HEK293T (cell line): ENCODE measurements at regions not wholly inside any gene's neighbourhood (a gene's known extent, or its start where the extent isn't known, plus 50 kb on each side); places are given as distances from the start of the nearest gene placed in this dataset.

Experiments used
- ARNT ChIP-seq: fragments of 450-650 bp; IDR thresholded peaks from 2 replicates; pipeline ENCODE4 v1.6.1; 2017; ENCODE audit warnings: mild to moderate bottlenecking
- BHLHE40 ChIP-seq: fragments of 450-650 bp; IDR thresholded peaks from 2 replicates; pipeline ENCODE4 v1.6.1; 2016; ENCODE audit warnings: mild to moderate bottlenecking, moderate library complexity, borderline replicate concordance
- ELF4 ChIP-seq: fragments of 450-650 bp; IDR thresholded peaks from 2 replicates; pipeline ENCODE4 v1.6.1; 2017; ENCODE audit warnings: antibody characterized with exemption
- FOXA1 ChIP-seq: fragments of 450-650 bp; IDR thresholded peaks from 2 replicates; pipeline ENCODE4 v1.6.1; 2016; ENCODE audit warnings: mild to moderate bottlenecking
- FOXK2 ChIP-seq: fragments of 450-650 bp; IDR thresholded peaks from 2 replicates; pipeline ENCODE4 v1.6.1; 2016; ENCODE audit warnings: mild to moderate bottlenecking
- FOXM1 ChIP-seq: fragments of 450-650 bp; IDR thresholded peaks from 2 replicates; pipeline ENCODE4 v1.6.1; 2017; ENCODE audit warnings: mild to moderate bottlenecking, borderline replicate concordance
- HDGF ChIP-seq: fragments of 450-650 bp; IDR thresholded peaks from 2 replicates; pipeline ENCODE4 v1.6.1; 2017; ENCODE audit warnings: antibody characterized with exemption, borderline replicate concordance
- L3MBTL2 ChIP-seq: fragments of 450-650 bp; conservative IDR thresholded peaks from 2 replicates; pipeline ENCODE4 v1.6.1; 2016; ENCODE audit warnings: mild to moderate bottlenecking
- LEF1 ChIP-seq: fragments of 450-650 bp; IDR thresholded peaks from 2 replicates; pipeline ENCODE4 v1.6.1; 2017; ENCODE audit warnings: mild to moderate bottlenecking, borderline replicate concordance
- PKNOX1 ChIP-seq: fragments of 450-650 bp; IDR thresholded peaks from 2 replicates; pipeline ENCODE4 v1.6.1; 2016
- SP1 ChIP-seq: fragments of 450-650 bp; IDR thresholded peaks from 2 replicates; pipeline ENCODE4 v1.6.1; 2017
- SUZ12 ChIP-seq: fragments of 450-650 bp; IDR thresholded peaks from 2 replicates; pipeline ENCODE4 v1.6.1; 2016; ENCODE audit warnings: mild to moderate bottlenecking
- TARDBP ChIP-seq: fragments of 450-650 bp; IDR thresholded peaks from 2 replicates; pipeline ENCODE4 v1.6.1; 2016
- ZNF384 ChIP-seq: fragments of 450-650 bp; IDR thresholded peaks from 2 replicates; pipeline ENCODE4 v1.6.1; 2016

GRCh38 chr6:9614778-9615177 lies 800.1 kb downstream of the TFAP2A start:
- TF ChIP-seq FOXM1 = no peak
- TF ChIP-seq TARDBP = no peak
- TF ChIP-seq ARNT = no peak
- TF ChIP-seq HDGF = no peak
- TF ChIP-seq SP1 = no peak
- no peak for TF ChIP-seq ZNF384
- no peak for TF ChIP-seq PKNOX1
- no peak for TF ChIP-seq SUZ12
- TF ChIP-seq FOXK2 = no peak
- TF ChIP-seq LEF1 = no peak
- TF ChIP-seq L3MBTL2 = no peak
- TF ChIP-seq ELF4 = no peak
- no peak for TF ChIP-seq FOXA1
- no peak for TF ChIP-seq BHLHE40
